WI38 (cell line): ENCODE measurements at regions not wholly inside any gene's neighbourhood (a gene's known extent, or its start where the extent isn't known, plus 50 kb on each side); places are given as distances from the start of the nearest gene placed in this dataset.
"Not testable (repeated sequence)": the region's sequence is repeated elsewhere in the genome, so short reads cannot be mapped to it uniquely, and the experiment has no call there.

Experiments
- H3K4me3 ChIP-seq: 2 replicates; pipeline ENCODE4 v1.5.1; 2011; ENCODE audit warnings: low read depth, mild to moderate bottlenecking, control low read depth, low read length
- CTCF ChIP-seq: IDR thresholded peaks from 2 replicates; pipeline ENCODE4 v1.5.1; 2012; ENCODE audit warnings: low read depth, mild to moderate bottlenecking, control low read depth, low read length

DNA sequence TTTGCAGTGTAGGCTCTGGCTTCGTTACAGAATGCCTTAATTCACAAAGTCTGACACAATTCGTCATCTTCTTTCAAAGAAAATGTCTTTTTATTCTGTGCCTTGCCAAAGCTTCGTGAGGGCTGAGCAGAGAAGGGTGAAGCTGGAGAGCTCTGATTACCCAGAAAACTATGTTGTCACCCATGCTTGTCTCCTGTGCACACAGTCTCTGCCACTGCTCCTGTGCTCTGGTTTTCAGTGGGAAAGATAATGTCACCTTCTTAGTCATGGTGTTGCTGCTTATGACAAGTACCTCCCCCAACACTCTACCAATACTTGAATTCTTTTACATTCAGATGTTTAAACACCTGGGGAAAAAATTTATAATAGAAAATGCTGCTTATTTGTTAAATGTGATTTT is 509.2 kb upstream of the GRM7 start:
- no peak for TF ChIP-seq CTCF
- no peak overlapping the region for H3K4me3 ChIP-seq

DNA sequence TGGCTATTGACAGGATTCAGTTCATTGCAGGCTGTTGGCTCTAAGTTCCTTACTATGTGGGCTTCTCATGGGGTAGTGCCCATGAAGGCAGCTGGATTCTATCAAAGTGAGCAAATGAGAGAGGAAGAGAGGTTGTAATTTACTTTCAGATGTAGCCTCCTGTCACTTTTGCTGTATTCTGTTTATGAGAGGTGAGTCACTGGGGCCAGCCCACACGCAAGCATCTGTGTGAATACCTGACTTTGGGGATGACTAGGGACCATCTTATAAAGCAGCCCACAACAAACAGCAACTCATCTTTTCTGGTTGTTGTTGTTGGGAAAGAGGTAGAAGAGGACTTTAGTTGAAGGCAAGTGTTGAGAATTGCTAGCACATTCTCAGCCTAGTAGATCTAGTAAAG is 506.3 kb upstream of the GRM7 start:
- no peak for TF ChIP-seq CTCF
- H3K4me3 ChIP-seq = no peak overlapping the region

GRCh38 chr3:6362406-6362805 is 498.5 kb upstream of the GRM7 start:
- no peak overlapping the region for H3K4me3 ChIP-seq
- TF ChIP-seq CTCF = no peak

DNA sequence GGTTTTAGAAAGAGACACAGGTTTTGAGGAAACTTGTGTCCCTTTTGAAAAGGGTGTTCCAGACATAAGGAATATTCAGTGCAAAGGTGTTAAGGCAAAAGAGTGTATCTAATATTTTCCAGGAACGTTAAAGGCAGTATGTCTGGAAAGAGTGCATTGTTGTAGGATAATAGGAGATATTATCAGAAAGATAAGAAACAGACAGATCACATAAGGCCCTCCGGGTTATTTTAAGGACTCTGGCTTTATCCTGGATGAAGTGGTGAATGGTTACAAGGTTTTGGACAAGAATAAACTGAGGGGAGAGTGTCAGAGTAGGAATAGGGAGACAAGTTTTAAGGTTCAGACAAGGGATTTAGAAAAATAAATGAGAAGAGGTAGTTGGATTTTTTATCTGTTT is 493.7 kb upstream of the GRM7 start:
- H3K4me3 ChIP-seq = no peak overlapping the region
- no peak for TF ChIP-seq CTCF

DNA sequence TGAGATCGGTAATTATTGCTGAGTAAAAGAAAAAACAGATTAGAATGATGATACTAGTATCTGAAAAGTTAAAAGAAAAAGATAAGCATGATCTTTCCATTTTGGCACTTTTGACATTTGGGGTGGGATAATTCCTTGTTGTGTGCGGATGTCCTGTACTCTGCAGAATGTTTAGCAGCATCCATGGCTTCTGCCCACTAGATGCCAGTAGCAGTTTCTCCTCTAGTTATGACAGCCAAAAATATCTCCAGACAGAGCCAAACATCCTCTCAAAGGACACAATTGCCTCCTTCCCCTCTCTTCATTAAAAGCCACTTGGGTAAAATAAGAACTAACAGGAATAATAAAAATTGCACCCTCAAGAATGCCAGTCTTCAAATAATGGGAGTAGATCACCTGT is 468.8 kb upstream of the GRM7 start:
- no peak overlapping the region for H3K4me3 ChIP-seq
- TF ChIP-seq CTCF = no peak

- TF ChIP-seq CTCF = no peak
- H3K4me3 ChIP-seq = no peak overlapping the region
Observed at GRCh38 chr3:6394944-6395343, 466.0 kb upstream of the GRM7 start.

DNA sequence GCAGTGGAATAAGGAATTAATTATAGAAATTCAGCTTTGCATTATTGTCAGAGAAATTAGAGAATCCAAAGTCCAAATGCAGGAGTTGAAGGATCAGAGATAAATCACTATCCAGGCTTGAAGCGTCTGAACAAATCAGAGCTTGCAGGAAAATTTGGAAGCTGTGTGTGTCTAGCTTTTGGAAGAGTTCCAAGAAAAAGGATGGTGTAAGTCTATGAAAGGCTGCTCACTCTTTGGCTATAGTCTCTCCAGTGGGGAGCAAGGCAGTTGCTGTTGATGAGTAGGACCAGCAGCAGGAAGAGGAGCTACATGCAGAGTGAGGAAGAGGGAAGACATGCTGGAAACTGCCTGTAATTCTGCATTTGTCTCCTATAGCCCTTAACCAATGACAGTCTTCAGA is 464.3 kb upstream of the GRM7 start:
- H3K4me3 ChIP-seq = no peak overlapping the region
- no peak for TF ChIP-seq CTCF

DNA sequence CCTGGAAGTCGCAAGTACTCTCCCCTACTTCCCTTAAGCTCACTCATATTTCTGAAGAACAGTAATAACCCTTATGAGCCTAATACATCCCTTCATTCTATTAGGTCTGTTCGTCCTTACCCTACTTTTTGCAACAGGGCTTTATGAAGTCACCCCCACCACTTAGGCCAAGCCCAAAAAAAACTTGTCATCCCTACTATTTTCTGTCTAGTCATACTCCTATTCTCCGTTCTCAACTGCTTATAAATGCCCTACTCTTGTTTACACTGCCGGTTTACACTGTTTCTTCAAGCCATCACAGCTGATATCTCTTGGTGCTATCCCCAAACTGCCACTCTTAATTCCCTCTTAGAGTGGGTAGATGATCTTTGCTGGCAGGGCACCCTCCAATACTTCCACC is 458.2 kb upstream of the GRM7 start:
- H3K4me3 ChIP-seq = not testable (repeated sequence)

- H3K4me3 ChIP-seq = not testable (repeated sequence)
Observed at GRCh38 chr3:6406923-6407322, 454.0 kb upstream of the GRM7 start.
